Upper lobe of left lung (tissue), 4 donors: ENCODE measurements at regions not wholly inside any gene's neighbourhood (a gene's known extent, or its start where the extent isn't known, plus 50 kb on each side); places are given as distances from the start of the nearest gene placed in this dataset.

Source experiments
- CTCF ChIP-seq, 6 experiments: fragments of 450-650 bp in 4 of 6; fragments of 200-600 bp in 2 of 6; sonication (generic) in 2 of 6; IDR thresholded peaks; one replicate each; pipeline ENCODE4 v1.5.1; 2016 to 2019; ENCODE audit warnings: antibody characterized with exemption in 6 of 6
- EP300 ChIP-seq, 4 donors: sonication (generic); formaldehyde crosslinking; IDR thresholded peaks; one replicate each; pipeline ENCODE4 v1.5.1; 2017; ENCODE audit warnings: antibody characterized with exemption in 4 of 4, control low read depth in 2 of 4
- POLR2A ChIP-seq, 4 donors: fragments of 450-650 bp; IDR thresholded peaks; one replicate each; pipeline ENCODE4 v1.5.1; 2016 to 2017; ENCODE audit warnings: antibody characterized with exemption in 4 of 4, mild to moderate bottlenecking in 2 of 4
- POLR2AphosphoS5 ChIP-seq, 2 donors: sonication (generic); formaldehyde crosslinking; IDR thresholded peaks; one replicate each; pipeline ENCODE4 v1.5.1; 2017; ENCODE audit warnings: antibody characterized with exemption in 2 of 2

GRCh38 chr5:136525597-136525996 lies 160.3 kb upstream of the TRPC7 start:
- no peak for TF ChIP-seq POLR2AphosphoS5 (IDR thresholded peaks at IDR 0.05)
- TF ChIP-seq CTCF (IDR thresholded peaks at IDR 0.05), result no peak
- no peak for TF ChIP-seq POLR2A (IDR thresholded peaks at IDR 0.05)
- TF ChIP-seq EP300 (IDR thresholded peaks at IDR 0.05), result no peak
